ENCODE measurements at regions not wholly inside any gene's neighbourhood (a gene's known extent, or its start where the extent isn't known, plus 50 kb on each side); places are given as distances from the start of the nearest gene placed in this dataset.

DNA sequence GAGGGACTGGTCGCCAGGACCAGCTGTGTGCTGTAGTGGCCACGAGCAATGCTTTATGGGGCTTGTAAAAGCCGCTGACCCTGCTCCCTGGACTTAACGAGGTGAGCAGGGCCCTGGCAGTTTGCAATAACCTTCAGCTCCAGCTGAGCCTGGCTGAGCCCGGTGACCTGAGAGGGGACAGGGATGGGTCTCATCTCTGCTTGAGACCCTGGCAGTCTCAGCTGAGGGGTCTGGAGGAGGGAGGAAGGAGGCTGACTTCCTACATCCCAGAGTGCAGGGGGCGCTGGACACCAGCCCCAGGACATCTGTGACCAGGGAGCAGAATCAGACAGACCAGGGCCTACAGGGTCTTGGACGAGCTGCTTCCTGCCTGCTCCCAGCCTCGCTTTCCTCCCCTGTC lies 277.5 kb upstream of the MVB12B start:
- Histone ChIP-seq H3K36me3 (no peaks in the 10 kb centered on the region), H3K27me3 (peaks cover 0 to 26% of the 10 kb centered on the region in 2 donors), H3K27ac (no peak overlapping the region), H3K9me3 (peaks cover 0 to 31% (median 3%) of the 10 kb centered on the region in 4 donors), H3K4me1 (no peaks in the 10 kb centered on the region), H3K4me3 (no peak overlapping the region)
- no peak for DNase-seq (ENCODE audit: low spot score in 2 of 2)
- TF ChIP-seq CTCF (IDR thresholded peaks at IDR 0.05) (no peak), EP300 (IDR thresholded peaks at IDR 0.05) (no peak), POLR2A (IDR thresholded peaks at IDR 0.05) (no peak)
- 43 to 59% methylated on average over 4 to 8 of the region's 8 CpGs for WGBS, 2 donors

DNA sequence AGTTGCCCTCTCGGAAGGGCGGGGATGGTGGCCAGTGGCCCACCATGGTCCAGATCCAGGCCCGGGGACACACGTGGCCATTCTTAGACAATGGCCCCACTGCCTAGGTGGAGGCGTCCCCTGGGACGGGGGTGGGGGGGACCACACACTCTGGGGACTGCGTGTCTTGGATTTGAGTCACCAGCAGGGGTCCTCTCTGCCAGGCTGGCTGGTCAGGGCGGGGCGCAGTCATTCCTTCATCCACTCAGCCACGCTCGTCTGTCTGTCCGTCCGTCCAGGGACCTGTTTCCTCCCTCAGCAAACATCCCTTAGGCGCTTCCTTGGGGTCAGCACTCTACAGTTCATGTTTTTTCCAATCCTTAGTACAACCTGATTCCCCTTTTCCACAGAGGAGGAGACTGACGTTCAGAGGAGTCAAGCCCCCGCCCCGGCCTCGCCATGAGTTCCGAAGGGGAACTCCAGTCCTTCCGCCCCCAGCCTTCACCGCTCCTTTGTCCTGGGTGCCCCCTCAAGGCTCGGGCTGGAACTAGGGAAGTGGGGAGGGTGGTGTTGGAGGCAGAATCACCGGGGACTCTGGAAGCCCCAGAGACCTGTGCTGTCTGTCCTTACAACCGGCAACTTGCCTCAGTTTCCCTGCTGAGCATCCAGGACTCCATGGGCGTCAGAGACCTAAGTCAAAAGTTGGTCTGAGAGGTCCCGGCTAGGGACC lies 276.6 kb upstream of the MVB12B start:
- Histone ChIP-seq H3K36me3 (no peaks in the 10 kb centered on the region), H3K4me3 (no peak overlapping the region), H3K4me1 (no peaks in the 10 kb centered on the region), H3K9me3 (peaks cover 0 to 22% (median 3%) of the 10 kb centered on the region in 4 donors), H3K27me3 (peaks cover 0 to 36% of the 10 kb centered on the region in 2 donors), H3K27ac (no peak overlapping the region)
- 57 to 60% methylated on average over 26 of the region's 26 CpGs for WGBS, 2 donors
- no peak for TF ChIP-seq POLR2A (IDR thresholded peaks at IDR 0.05)
- no peak for TF ChIP-seq EP300 (IDR thresholded peaks at IDR 0.05)
- TF ChIP-seq CTCF (IDR thresholded peaks at IDR 0.05): no peak
- DNase-seq (ENCODE audit: low spot score in 2 of 2): no peak

- TF ChIP-seq EP300 (IDR thresholded peaks at IDR 0.05): no peak
- no peak for TF ChIP-seq POLR2A (IDR thresholded peaks at IDR 0.05)
- TF ChIP-seq CTCF (IDR thresholded peaks at IDR 0.05): no peak
- H3K4me1 ChIP-seq: no peaks in the 10 kb centered on the region
- H3K27me3 ChIP-seq: peaks cover 0 to 37% of the 10 kb centered on the region in 2 donors
- no peaks in the 10 kb centered on the region for H3K36me3 ChIP-seq
- no peak for DNase-seq (ENCODE audit: low spot score in 2 of 2)
- H3K4me3 ChIP-seq: no peak overlapping the region
- H3K27ac ChIP-seq: no peak overlapping the region
- H3K9me3 ChIP-seq: peaks cover 0 to 16% (median 3%) of the 10 kb centered on the region in 4 donors
- WGBS, 2 donors: 76 to 77% methylated on average over 9 of the region's 9 CpGs
These were observed 276.0 kb upstream of the MVB12B start for GRCh38 chr9:126050605-126050990.

DNA sequence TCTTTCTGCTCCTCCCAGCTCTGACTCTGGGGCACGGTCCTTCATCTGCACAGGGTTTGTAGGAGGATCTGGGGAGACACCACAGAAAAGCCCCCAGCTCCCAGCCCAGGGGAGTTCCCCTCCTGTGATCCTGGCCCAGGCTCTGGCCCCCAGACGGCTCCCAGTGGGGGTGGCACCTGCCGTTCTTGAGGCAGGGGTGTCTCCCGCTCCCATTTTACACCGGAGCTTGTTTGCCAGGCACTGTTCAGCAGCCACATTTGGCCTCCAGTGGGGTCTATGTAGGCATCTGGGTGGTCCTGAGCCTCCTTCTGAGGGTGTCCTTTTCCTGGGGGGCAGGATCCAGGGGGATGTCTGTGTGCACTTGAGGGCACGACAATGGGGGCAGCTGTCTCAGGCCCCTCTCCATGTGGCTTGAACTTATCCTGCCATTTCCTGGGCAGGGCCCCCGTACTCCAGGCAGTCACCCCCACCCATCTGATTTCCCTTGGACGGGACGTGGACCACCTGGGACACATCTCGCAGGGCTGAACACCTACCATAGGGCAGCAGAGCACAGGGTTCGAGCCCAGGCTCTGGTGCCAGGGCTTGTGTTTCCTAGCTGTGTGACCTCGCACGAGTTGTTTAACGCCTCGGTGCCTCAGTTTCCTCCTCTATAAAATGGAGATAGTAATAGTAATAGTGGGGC lies 275.0 kb upstream of the MVB12B start:
- DNase-seq (ENCODE audit: low spot score in 2 of 2): no peak

More for the DNA sequence above, 275.0 kb upstream of the MVB12B start:
- Histone ChIP-seq H3K9me3 (peaks cover 0 to 6% (median 0%) of the 10 kb centered on the region in 4 donors), H3K27ac (no peak overlapping the region), H3K27me3 (peaks cover 0 to 46% of the 10 kb centered on the region in 2 donors), H3K4me1 (no peaks in the 10 kb centered on the region), H3K4me3 (no peak overlapping the region), H3K36me3 (no peaks in the 10 kb centered on the region)
- TF ChIP-seq EP300 (IDR thresholded peaks at IDR 0.05) (no peak), CTCF (IDR thresholded peaks at IDR 0.05) (no peak), POLR2A (IDR thresholded peaks at IDR 0.05) (no peak)
- 74 to 80% methylated on average over 15 of the region's 15 CpGs for WGBS, 2 donors
